ENCODE measurements at regions not wholly inside any gene's neighbourhood (a gene's known extent, or its start where the extent isn't known, plus 50 kb on each side); places are given as distances from the start of the nearest gene placed in this dataset.

DNA sequence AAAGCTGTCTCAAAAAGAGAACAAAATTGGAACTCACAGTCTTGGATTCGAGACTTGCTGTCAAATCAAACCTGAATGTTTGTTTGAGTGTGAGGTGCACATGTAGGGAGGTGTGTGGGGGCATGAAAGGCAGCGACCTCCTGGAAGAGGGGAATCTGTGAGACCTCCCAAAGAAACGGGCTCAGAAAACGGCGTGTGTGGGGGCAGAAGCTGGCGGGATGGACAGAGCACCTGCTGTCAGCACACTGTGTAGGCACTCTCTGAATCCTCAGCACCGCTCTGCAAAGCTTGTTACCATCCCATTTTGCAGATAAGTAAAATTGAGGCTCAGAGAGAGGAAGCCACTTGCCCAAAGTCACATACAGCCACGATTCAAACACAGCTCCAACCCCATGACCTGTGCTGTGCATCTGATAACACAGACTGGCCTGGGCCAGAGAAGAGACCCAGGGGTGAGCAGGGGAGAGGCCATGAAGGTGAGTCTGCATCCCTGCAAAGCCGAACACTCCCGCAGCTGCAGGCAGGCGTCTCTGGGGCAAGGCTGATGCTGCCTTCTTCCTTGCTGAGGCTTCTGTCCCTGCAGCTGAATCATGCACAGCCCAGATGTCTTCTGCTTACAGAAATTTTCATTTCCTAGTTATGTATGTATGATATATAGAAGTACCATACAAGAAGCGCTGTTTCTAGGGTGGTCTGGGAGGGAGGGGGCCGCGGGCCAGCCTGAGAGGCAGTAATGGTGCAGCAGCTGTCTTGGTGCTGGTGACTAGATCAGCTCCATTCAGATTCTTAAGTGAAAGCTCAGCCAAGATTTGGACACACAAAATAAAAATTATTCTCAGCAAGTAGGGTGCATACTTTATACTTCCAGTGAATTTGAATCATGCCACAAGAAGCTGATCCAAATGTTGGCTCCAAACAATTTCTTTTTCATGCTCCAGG, 67.3 kb upstream of the SHISAL1 start:
- TF ChIP-seq, protein P1, sequence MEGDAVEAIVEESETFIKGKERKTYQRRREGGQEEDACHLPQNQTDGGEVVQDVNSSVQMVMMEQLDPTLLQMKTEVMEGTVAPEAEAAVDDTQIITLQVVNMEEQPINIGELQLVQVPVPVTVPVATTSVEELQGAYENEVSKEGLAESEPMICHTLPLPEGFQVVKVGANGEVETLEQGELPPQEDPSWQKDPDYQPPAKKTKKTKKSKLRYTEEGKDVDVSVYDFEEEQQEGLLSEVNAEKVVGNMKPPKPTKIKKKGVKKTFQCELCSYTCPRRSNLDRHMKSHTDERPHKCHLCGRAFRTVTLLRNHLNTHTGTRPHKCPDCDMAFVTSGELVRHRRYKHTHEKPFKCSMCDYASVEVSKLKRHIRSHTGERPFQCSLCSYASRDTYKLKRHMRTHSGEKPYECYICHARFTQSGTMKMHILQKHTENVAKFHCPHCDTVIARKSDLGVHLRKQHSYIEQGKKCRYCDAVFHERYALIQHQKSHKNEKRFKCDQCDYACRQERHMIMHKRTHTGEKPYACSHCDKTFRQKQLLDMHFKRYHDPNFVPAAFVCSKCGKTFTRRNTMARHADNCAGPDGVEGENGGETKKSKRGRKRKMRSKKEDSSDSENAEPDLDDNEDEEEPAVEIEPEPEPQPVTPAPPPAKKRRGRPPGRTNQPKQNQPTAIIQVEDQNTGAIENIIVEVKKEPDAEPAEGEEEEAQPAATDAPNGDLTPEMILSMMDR (IDR thresholded peaks at IDR 0.05), result no peak
- TF ChIP-seq POLR2A (IDR thresholded peaks at IDR 0.05), result no peak

Data from uterus (tissue), 2 donors.